ENCODE measurements at regions not wholly inside any gene's neighbourhood (a gene's known extent, or its start where the extent isn't known, plus 50 kb on each side); places are given as distances from the start of the nearest gene placed in this dataset.
"Not testable (repeated sequence)": the region's sequence is repeated elsewhere in the genome, so short reads cannot be mapped to it uniquely, and the experiment has no call there.

DNA sequence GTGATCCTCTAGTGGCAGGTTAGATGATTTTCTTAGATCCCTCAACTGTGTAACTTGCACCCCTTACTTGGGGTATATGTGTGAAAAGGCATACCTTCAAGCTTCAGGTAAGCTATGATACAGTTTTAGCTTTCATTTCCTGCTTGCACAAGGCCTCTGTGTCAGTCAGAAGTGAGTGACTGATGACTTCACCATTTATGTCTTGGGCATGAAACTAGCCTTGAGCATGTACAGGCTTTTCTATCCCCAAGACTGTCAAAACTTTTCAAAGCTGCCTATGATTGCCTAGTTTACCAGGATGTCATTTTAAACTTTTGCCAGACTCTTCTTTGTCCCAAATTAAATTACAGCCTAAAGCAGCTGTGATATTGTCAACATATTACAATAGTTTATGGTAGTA lies 286.1 kb upstream of the CNTN5 start:
- no peak overlapping the region for H3K9ac ChIP-seq (ENCODE audit: low read depth, low read length)
- no peaks in the 10 kb centered on the region for H3K4me1 ChIP-seq (ENCODE audit: insufficient read depth, low read length)
- H3K36me3 ChIP-seq (ENCODE audit: insufficient read depth, low read length) = no peaks in the 10 kb centered on the region
- H3K9me3 ChIP-seq (ENCODE audit: control insufficient read depth, insufficient read depth, low read length) = no peaks in the 10 kb centered on the region

DNA sequence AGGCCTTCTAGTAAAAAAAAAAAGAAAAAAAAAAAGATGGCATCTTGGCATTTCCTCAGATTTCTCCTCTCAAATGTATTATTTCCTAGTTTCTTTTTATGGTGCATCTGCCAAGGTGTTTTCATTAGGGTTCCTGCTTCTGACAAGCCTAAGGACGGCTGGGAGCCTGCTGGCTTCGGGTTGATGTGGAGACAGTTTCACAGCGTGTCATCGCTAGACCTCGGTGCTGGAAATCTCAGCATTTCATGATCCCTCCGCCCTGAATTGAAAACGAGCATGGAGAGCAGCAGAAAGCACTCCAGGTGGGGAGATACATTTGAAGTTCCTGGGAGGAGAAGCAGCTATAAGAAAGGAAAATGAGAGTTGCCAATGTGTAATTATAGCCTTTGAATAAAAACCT lies 283.9 kb upstream of the CNTN5 start:
- Histone ChIP-seq H3K4me1 (ENCODE audit: insufficient read depth, low read length) (no peaks in the 10 kb centered on the region), H3K9ac (ENCODE audit: low read depth, low read length) (no peak overlapping the region), H3K9me3 (ENCODE audit: control insufficient read depth, insufficient read depth, low read length) (no peaks in the 10 kb centered on the region), H3K36me3 (ENCODE audit: insufficient read depth, low read length) (no peaks in the 10 kb centered on the region)

DNA sequence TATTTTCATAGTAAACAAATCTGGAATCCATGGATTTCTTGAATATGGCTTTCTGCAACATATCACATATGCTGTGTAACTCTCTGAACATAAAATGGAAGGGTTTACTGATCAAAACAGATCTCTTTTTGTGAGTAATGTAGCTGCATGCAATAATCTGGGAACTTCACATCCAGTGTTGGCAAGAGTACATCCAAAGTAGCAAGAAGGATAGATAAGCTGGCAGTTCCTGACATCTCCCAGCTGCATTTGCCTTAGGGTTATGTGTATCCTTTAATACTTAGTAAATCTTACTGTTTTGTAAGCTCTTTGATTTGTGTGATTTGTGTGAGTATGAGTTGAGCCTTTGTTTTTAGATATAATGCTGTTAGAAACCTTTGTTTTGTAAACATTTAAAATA lies 280.4 kb upstream of the CNTN5 start:
- H3K9ac ChIP-seq (ENCODE audit: low read depth, low read length) = no peak overlapping the region
- no peaks in the 10 kb centered on the region for H3K4me1 ChIP-seq (ENCODE audit: insufficient read depth, low read length)
- H3K36me3 ChIP-seq (ENCODE audit: insufficient read depth, low read length) = no peaks in the 10 kb centered on the region
- no peaks in the 10 kb centered on the region for H3K9me3 ChIP-seq (ENCODE audit: control insufficient read depth, insufficient read depth, low read length)

DNA sequence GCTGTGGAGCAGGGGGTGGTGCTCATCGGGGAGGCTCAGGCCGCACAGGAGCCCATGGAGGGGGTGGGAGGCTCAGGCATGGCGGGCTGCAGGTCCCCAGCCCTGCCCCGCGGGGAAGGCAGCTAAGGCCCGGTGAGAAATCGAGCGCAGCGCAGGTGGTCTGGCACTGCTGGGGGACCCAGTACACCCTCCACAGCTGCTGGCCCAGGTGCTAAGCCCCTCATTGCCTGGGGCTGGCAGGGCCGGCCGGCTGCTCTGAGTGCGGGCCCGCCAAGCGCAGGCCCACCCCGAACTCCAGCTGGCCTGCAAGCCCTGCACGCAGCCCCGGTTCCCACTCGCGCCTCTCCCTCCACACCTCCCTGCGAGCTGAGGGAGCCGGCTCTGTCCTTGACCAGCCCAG lies 257.3 kb upstream of the CNTN5 start:
- H3K4me1 ChIP-seq (ENCODE audit: insufficient read depth, low read length); H3K9ac ChIP-seq (ENCODE audit: low read depth, low read length); H3K9me3 ChIP-seq (ENCODE audit: control insufficient read depth, insufficient read depth, low read length); H3K36me3 ChIP-seq (ENCODE audit: insufficient read depth, low read length): not testable (repeated sequence)

DNA sequence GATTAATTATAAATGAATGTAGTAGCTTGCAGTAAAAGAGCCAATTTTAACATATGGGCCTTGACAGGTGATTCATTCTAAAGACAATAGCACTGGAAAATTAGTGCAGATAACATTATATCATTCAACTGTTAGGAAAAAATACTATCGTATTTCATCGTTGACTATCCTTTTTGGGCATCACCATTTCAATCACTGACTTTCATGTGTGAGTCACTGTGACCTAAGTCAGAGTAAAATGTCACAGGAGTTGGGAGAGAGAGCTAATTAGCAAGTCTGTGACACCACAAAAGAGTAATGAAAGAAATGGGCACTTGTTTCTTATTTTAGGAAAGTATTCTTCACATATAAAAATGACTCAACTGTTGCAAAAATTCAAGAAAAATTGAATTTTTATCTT lies 253.8 kb upstream of the CNTN5 start:
- peaks cover 5% of the 10 kb centered on the region for H3K9me3 ChIP-seq (ENCODE audit: control insufficient read depth, insufficient read depth, low read length)
- no peak overlapping the region for H3K9ac ChIP-seq (ENCODE audit: low read depth, low read length)
- no peaks in the 10 kb centered on the region for H3K36me3 ChIP-seq (ENCODE audit: insufficient read depth, low read length)
- H3K4me1 ChIP-seq (ENCODE audit: insufficient read depth, low read length) = no peaks in the 10 kb centered on the region

DNA sequence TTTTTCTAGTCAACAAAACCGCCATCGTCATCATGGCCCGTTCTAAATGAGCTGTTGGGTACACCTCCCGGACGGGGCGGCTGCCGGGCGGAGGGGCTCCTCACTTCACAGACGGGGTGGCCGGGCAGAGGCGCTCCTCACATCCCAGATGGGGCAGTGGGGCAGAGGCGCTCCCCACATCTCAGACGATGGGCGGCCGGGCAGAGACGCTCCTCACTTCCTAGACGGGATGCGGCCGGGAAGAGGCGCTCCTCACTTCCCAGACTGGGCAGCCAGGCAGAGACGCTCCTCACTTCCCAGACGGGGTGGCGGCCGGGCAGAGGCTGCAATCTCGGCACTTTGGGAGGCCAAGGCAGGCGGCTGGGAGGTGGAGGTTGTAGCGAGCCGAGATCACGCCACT lies 250.7 kb upstream of the CNTN5 start:
- H3K36me3 ChIP-seq (ENCODE audit: insufficient read depth, low read length); H3K9ac ChIP-seq (ENCODE audit: low read depth, low read length); H3K4me1 ChIP-seq (ENCODE audit: insufficient read depth, low read length); H3K9me3 ChIP-seq (ENCODE audit: control insufficient read depth, insufficient read depth, low read length): not testable (repeated sequence)

DNA sequence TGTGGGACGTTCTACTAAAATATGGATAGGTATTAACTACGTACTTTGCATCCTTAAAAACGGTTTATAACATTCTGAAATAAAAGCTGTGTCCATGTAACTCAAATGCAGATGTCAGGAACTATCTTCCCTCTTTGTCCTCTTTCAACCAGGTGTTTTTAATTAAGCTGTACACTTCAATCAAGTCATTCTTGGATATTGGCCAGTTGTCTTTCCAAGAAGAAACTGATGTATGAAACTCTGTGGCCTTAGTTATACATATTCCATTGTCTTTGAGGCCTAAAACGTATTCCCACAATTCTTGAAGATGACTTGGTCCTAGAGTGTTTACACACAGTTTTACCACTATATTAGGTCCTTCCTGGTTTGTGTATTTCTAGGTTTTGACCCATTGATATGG lies 249.0 kb upstream of the CNTN5 start:
- Histone ChIP-seq H3K9ac (ENCODE audit: low read depth, low read length) (no peak overlapping the region), H3K9me3 (ENCODE audit: control insufficient read depth, insufficient read depth, low read length) (peaks cover 5% of the 10 kb centered on the region; the same call in 1 of the 2 replicates), H3K36me3 (ENCODE audit: insufficient read depth, low read length) (no peaks in the 10 kb centered on the region), H3K4me1 (ENCODE audit: insufficient read depth, low read length) (no peaks in the 10 kb centered on the region)

DNA sequence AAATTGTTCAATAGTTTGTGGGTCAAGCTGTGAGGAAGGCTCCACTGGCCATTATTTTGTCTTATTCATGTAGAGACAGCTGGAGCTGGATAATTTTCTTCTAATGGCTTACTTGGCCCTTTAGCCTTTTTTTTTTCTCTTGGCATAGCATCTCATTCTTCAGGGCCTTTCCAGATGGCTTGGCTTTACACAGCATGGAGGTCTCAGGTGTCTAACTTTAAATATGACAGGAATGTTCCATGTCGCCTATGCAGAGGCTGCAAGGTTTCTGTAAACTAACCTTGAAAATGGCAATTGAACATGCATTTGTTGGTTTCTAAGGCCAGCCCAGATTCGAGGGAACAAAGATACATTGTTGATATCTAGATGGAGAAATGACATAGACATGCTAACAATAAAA lies 247.9 kb upstream of the CNTN5 start:
- H3K9ac ChIP-seq (ENCODE audit: low read depth, low read length) = no peak overlapping the region
- no peaks in the 10 kb centered on the region for H3K36me3 ChIP-seq (ENCODE audit: insufficient read depth, low read length)
- no peaks in the 10 kb centered on the region for H3K4me1 ChIP-seq (ENCODE audit: insufficient read depth, low read length)
- H3K9me3 ChIP-seq (ENCODE audit: control insufficient read depth, insufficient read depth, low read length) = peaks cover 5% of the 10 kb centered on the region; the same call in 1 of the 2 replicates

DNA sequence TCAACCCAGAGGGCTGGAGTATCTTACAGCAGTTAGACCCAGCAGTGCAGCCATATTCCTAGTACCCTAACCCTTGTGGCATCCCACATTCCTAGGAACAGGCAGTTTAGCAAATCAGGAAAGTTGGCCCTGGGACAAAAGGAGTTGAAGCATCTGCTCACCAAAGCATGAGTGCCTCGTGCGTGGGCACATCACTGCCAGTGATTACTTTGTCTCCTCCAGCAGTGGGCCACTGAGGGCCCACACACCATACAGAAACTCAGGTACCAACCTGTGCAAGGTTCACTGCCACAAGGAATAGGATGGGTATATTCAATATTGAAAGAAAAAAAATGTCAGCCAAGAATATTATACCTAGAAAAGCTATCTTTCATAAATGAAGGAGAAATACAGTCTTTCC lies 227.5 kb upstream of the CNTN5 start:
- Histone ChIP-seq H3K36me3 (ENCODE audit: insufficient read depth, low read length) (no peaks in the 10 kb centered on the region), H3K9ac (ENCODE audit: low read depth, low read length) (no peak overlapping the region), H3K4me1 (ENCODE audit: insufficient read depth, low read length) (no peaks in the 10 kb centered on the region), H3K9me3 (ENCODE audit: control insufficient read depth, insufficient read depth, low read length) (no peaks in the 10 kb centered on the region)

DNA sequence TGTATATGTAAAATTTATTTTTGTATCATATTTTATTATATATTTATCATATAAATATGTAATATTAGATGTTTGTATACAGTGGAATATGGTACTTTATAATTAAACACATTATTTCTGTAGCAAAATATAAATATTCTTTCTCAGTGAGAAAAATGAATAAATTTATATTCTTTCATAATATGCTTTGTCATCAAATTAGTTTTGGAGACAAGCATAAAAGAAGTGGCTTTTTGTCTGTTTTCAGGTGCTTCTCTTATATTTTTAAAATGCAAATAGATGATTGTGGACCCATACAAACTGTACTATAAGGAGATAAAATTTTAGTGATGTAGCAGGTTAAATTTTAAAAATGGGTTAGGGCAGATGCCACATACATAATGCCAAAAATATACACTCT lies 222.4 kb upstream of the CNTN5 start:
- Histone ChIP-seq H3K9me3 (ENCODE audit: control insufficient read depth, insufficient read depth, low read length) (no peaks in the 10 kb centered on the region), H3K36me3 (ENCODE audit: insufficient read depth, low read length) (no peaks in the 10 kb centered on the region), H3K9ac (ENCODE audit: low read depth, low read length) (no peak overlapping the region), H3K4me1 (ENCODE audit: insufficient read depth, low read length) (no peaks in the 10 kb centered on the region)

DNA sequence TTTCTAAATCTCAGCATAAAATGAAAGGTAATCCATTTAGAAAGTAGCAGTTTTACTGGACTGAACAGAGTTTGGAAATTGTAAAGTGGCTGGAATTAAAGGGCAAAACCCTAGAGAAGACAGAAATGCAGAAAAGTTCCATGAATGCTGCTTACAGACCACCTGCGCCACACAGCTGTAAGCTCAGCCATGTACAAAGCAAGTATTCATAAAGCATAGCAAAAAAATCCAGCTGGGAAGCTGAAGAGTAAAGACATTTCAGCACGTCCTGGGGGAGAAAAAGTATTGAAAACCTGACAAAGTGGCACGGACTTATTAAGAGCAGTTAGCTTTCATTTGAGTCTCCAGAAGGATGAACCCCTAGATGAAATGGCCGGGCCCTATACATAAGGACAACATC lies 220.1 kb upstream of the CNTN5 start:
- Histone ChIP-seq H3K4me1 (ENCODE audit: insufficient read depth, low read length) (no peaks in the 10 kb centered on the region), H3K36me3 (ENCODE audit: insufficient read depth, low read length) (no peaks in the 10 kb centered on the region), H3K9me3 (ENCODE audit: control insufficient read depth, insufficient read depth, low read length) (no peaks in the 10 kb centered on the region), H3K9ac (ENCODE audit: low read depth, low read length) (no peak overlapping the region)

DNA sequence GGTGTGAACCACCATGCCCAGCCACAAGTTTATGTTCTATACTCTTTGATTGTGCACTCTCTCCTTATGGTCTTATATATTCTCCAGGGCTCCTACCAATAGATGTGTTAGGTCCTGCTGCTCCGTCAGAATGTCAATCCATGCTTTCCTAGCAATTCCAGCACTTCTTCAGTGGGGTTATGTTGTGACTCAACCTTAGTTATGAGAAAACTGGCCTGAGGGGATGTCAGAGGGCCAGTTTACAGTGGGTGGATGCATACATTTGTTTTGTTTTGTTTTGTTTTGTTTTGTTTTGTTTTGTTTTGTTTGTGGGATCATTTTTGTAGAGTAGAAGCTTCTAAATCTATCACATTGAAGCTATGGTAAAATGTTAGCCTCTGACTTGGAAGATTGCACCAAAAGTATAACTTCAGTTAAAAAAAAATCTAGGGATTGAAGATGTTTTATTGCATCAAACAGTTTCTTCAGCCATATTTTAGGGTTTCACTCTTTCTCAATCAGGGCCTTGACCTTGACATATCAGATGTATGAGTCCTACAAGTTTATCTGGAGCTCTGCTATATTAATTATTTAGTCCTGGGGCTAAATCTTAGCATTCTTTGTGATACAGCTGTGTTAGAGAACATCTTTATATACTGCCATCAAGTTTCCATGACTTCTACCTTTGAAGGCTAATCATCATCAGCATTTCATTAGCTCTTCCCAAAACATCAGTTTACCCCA lies 191.6 kb upstream of the CNTN5 start:
- Histone ChIP-seq H3K9me3 (ENCODE audit: control insufficient read depth, insufficient read depth, low read length) (no peaks in the 10 kb centered on the region), H3K36me3 (ENCODE audit: insufficient read depth, low read length) (no peaks in the 10 kb centered on the region), H3K9ac (ENCODE audit: low read depth, low read length) (no peak overlapping the region), H3K4me1 (ENCODE audit: insufficient read depth, low read length) (no peaks in the 10 kb centered on the region)

DNA sequence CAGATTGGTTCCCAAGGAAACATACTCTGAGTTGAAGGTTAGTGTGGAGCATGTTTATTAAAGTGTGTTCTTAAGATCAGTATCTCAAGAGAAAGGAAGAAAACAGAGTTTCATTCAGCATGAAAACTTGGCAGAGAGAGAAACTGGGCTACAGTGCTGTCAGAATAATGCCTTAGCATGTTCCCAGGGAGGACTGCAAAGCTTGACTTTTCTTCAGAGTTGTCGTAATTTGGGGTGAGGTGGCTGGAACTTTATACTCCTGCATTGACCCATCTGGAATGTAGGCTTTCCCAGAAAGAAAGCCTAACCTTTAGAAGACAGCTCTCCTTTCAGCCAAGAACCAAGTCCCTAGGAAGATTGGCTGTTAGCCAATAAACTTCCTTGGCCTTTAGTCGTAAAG lies 190.8 kb upstream of the CNTN5 start:
- H3K36me3 ChIP-seq (ENCODE audit: insufficient read depth, low read length) = no peaks in the 10 kb centered on the region
- no peaks in the 10 kb centered on the region for H3K9me3 ChIP-seq (ENCODE audit: control insufficient read depth, insufficient read depth, low read length)
- H3K9ac ChIP-seq (ENCODE audit: low read depth, low read length) = no peak overlapping the region
- no peaks in the 10 kb centered on the region for H3K4me1 ChIP-seq (ENCODE audit: insufficient read depth, low read length)

DNA sequence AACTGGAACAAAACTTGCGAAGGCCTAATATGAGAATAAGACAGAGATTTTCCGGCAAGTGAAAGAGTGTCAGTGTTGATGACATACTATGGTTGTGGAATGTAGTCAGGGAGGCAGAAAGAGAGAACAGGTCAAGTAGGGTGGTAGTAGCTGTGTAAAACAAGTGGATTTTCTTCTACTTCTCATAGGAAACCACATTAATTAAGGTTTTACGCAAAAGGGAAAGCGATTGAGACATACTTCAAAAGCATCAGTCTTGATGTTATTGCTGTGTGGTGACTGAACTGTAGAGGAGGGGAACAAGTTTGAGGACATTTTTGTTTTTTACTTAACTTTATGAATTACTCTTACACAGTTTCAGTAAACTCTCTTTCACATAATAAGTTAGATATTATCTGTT lies 186.0 kb upstream of the CNTN5 start:
- Histone ChIP-seq H3K9ac (ENCODE audit: low read depth, low read length) (no peak overlapping the region), H3K9me3 (ENCODE audit: control insufficient read depth, insufficient read depth, low read length) (no peaks in the 10 kb centered on the region), H3K4me1 (ENCODE audit: insufficient read depth, low read length) (no peaks in the 10 kb centered on the region), H3K36me3 (ENCODE audit: insufficient read depth, low read length) (no peaks in the 10 kb centered on the region)

DNA sequence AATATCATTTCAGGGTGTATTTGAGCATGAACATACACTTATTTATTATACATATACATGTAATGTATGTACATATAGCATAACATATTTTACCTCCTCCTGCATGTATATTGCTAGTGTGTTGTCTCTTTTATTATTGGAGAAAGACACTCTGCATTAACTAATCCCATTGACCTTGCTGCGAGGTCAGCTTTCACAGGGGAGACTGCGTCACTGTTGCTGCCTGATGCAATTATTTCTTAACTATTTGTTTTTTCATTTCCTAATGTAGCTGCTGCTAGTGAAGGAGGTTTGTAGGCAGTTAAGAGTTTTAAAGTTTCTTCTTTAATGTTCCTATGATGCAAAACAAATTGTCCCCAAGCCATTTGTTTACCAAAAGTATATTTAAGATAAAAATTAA lies 185.4 kb upstream of the CNTN5 start:
- Histone ChIP-seq H3K4me1 (ENCODE audit: insufficient read depth, low read length) (no peaks in the 10 kb centered on the region), H3K9ac (ENCODE audit: low read depth, low read length) (no peak overlapping the region), H3K36me3 (ENCODE audit: insufficient read depth, low read length) (no peaks in the 10 kb centered on the region), H3K9me3 (ENCODE audit: control insufficient read depth, insufficient read depth, low read length) (no peaks in the 10 kb centered on the region)

DNA sequence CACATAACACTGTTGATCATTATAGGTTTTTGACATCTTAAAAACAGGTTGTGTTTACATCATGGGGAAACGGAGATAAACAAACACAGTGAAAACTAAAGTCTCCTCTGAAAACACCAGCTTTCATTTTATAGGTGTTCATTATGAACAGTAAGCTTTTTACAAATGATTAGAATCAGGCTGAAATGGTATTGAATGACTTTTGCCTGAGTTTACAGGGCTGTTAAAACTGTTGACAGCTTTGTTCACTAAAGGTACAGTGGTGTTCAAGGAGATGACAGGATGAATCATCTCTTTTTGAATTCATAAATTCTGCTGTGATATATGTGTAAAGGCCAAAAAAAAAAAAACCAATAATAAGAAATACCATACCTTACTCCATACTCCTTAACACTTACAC lies 184.6 kb upstream of the CNTN5 start:
- H3K9me3 ChIP-seq (ENCODE audit: control insufficient read depth, insufficient read depth, low read length) = no peaks in the 10 kb centered on the region
- no peak overlapping the region for H3K9ac ChIP-seq (ENCODE audit: low read depth, low read length)
- H3K4me1 ChIP-seq (ENCODE audit: insufficient read depth, low read length) = no peaks in the 10 kb centered on the region
- H3K36me3 ChIP-seq (ENCODE audit: insufficient read depth, low read length) = no peaks in the 10 kb centered on the region
